Right lobe of liver (tissue), 4 donors: ENCODE measurements at regions not wholly inside any gene's neighbourhood (a gene's known extent, or its start where the extent isn't known, plus 50 kb on each side); places are given as distances from the start of the nearest gene placed in this dataset.
"Not testable (repeated sequence)": the region's sequence is repeated elsewhere in the genome, so short reads cannot be mapped to it uniquely, and the experiment has no call there.

Experiments
- POLR2A ChIP-seq: fragments of 450-650 bp; IDR thresholded peaks from one replicate; pipeline ENCODE4 v1.6.1; 2017; ENCODE audit warnings: antibody characterized with exemption, mild to moderate bottlenecking
- TF ChIP-seq, protein P1 (sequence below), 4 donors: fragments of 200-600 bp in 3 of 4; fragments of 450-650 bp in 1 of 4; IDR thresholded peaks; one replicate each; pipeline versions ENCODE4 v1.5.1 to v1.8.0; 2016 to 2022; ENCODE audit warnings: antibody characterized with exemption in 4 of 4, mild to moderate bottlenecking in 2 of 4
- donor health status: DM: no; HTN: no; CAD: no.
- donor health status: DM: no; HTN: no; CAD: no.
- donor health status: DM: no; HTN: yes; CAD: no.

DNA sequence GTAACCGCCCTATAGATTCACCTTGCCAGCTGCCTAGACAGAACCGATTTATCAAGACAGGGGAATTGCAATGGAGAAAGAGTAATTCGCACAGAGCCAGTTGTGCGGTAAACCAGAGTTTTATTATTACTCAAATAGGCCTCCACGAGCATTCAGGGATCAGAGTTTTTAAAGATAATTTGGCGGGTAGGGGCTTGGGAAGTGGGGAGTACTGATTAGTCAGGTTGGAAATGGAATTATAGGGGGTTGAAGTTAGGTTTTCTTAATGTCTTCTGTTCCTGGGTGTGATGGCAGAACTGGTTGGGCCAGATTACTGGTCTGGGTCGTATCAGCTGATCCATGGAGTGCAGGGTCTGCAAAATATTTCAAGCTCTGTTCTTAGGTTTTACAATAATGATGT, 756.9 kb upstream of the ADGRB3 start:
- TF ChIP-seq, protein P1, sequence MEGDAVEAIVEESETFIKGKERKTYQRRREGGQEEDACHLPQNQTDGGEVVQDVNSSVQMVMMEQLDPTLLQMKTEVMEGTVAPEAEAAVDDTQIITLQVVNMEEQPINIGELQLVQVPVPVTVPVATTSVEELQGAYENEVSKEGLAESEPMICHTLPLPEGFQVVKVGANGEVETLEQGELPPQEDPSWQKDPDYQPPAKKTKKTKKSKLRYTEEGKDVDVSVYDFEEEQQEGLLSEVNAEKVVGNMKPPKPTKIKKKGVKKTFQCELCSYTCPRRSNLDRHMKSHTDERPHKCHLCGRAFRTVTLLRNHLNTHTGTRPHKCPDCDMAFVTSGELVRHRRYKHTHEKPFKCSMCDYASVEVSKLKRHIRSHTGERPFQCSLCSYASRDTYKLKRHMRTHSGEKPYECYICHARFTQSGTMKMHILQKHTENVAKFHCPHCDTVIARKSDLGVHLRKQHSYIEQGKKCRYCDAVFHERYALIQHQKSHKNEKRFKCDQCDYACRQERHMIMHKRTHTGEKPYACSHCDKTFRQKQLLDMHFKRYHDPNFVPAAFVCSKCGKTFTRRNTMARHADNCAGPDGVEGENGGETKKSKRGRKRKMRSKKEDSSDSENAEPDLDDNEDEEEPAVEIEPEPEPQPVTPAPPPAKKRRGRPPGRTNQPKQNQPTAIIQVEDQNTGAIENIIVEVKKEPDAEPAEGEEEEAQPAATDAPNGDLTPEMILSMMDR (IDR thresholded peaks at IDR 0.05) = not testable (repeated sequence)
- TF ChIP-seq POLR2A = not testable (repeated sequence)
